Ecto neural progenitor cell (in vitro differentiated cells): ENCODE measurements at regions not wholly inside any gene's neighbourhood (a gene's known extent, or its start where the extent isn't known, plus 50 kb on each side); places are given as distances from the start of the nearest gene placed in this dataset.
"Not testable (repeated sequence)": the region's sequence is repeated elsewhere in the genome, so short reads cannot be mapped to it uniquely, and the experiment has no call there.

Experiments
- DNase-seq: peaks from one replicate; pipeline ENCODE4 v3.0.0-alpha.2; 2018; ENCODE audit warnings: low spot score

DNA sequence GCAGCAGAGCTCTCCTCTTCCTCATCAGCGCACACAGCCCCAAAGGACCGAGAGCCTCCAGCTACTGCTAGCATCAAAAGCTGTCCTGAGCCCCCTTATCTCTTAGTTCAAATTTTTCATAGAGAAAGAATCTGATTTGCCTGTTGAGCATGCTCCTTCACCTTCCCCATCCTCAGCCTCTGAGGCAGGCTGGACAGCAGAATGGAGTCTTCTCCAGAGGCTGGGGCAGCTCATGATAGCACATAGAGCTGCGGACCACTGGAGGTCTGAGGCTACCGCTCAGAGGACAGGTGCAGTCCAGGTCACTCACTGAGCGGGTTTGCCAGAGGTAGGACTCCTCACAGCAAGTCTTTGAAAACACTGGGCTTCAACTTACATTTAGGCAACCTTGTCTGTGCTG is 72.8 kb upstream of the GRB10 start:
- no peak for DNase-seq

DNA sequence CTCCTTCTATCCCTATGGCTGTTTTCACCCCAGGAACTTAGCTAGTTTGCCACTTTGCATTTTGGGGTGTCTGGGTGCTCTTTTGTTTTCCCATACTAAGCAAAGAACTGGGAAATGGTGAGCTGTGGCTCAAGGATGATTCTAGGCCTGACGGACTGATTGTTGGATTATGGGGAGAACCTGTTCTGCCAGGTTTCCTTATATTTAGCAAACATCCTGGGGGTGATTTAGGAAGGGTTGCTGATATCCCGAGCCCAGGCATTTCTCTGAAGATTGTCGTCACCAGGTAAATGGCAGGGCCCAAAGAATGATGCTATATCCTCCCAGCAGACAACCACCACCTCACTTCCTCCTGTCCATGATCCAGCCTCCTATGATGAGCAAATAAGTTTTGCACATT is 72.1 kb upstream of the GRB10 start:
- DNase-seq = no peak

DNA sequence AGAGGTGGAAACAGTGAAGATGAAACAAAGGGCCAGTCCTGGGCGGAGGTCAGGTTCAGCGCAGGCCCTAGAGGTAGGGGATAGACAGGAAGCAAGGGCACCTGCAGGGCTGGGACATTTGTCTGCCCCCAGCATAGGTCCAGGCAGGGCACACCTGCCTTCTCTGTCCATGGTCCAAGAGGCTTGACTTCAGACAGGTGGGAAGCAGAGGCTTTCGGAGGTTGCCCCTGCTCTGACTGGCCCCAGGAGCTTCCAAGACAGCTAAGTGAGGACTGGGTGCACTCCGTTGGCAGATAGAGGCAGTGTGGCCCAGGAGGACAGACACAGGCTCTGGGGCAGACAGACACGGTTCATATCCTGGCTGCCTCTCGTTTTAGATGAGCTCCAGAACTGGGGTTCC is 71.6 kb upstream of the GRB10 start:
- no peak for DNase-seq

DNA sequence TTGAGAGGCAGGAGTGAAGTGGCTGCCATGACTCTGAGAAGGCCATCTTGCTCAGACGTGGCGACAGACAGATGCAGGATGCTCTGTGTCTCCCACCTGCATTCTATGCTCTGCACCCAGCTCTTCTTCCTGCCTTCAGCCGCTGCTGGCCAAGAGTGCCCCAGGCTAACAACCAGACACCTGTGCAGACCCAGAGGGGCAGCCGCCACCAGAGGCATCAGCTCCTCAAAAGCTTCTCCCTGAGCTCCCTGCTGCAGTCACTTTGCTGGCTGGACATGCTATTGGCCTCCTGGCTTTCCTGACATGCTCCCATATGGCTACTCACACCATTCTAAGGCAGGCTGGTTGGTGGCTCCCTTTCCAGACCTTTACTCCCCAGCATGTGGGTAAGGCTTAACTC is 70.6 kb upstream of the GRB10 start:
- DNase-seq = no peak

DNA sequence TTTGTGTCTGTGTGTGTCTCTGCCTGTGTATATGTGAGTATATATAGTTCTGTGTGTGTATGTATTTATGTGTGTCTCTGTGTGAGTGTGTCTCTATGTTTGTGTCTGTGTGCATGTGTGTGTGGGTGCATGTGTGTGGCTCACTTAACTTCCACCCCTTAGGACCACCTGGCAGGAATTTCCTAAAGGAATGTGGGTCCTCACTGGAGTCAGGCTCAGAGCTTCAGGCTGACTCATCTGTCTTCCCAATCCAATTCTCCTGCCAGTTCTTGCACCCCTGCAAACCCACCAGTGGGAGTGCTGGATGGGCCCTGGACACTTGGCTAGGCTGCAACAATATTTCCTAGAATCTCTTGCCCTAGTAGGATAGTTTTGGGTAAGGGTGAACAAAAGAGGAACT is 70.2 kb upstream of the GRB10 start:
- no peak for DNase-seq

DNA sequence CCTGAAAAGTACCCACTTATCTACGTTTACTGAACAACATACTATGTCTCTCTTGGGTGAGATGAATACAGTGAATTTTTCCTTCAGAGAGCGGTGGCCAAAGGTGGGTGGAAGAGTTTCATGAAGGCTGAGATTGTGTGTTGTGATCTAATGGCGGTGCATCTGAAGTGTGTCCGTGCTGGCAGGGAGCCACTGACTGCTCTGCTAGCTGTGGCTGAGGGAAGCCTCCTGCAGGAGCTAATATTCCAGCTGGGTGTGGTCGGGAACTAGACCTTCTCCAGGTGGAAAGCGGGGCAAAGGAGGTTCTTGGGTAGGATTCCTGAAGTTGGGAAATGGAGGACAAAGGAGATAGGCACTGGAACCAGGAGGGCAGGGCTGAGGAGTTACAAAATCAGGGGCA is 69.2 kb upstream of the GRB10 start:
- no peak for DNase-seq

DNA sequence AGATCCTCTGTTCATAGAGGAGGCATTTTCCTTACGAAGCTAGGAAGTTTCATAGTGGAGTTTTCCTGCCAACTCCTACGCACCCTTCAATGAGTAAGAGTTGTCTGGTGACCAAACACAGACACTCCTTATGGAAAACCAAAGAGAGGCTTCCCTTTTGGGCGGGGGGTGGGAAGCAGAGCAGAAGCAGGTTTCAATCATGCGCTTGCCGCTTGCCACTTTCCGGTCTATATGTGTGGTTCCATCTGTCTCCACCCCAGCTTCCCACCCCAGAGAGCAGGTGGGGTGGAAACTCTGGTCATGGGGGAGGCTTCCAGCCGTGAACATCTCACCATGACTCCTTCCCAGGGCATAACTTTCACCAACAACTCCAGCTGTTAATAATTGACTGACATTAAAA is 68.8 kb upstream of the GRB10 start:
- no peak for DNase-seq

DNA sequence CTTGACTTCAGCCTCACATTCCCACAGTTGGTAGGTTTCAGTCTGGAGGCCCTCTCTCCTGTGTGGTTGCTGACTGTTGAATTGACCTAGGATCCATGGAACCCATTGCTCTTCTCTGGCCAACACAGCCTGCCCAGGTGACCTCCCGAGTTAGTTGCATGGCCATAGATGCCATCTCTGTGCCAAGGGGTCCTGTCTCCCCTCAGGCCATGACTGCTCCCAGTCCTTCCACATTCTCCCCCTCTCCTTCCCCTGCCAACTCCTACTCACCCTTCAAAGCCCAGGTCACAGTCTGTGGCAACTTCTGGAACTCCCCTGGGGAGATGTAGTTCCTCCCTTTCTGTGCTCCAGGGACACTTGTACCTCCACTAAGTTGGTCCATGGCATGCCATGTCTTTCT is 67.3 kb upstream of the GRB10 start:
- DNase-seq = no peak

DNA sequence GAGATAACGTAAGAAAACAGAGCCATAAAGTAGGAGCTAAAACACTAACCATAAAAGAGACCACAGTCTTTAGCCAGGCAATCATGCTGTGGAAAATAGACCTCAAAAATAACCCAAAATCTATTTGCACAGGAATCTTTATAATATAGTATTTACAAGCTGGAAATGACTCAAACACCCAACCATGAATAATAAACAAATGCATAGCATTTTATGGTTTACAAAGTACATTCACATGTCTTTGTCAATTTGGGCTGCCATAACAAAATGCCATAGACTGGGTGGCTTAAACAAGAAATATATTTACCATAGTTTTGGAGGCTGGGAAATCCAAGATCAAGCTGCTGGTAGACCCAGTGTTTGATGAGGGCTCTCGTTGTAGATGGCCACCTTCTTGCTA is 65.5 kb upstream of the GRB10 start:
- DNase-seq = no peak

DNA sequence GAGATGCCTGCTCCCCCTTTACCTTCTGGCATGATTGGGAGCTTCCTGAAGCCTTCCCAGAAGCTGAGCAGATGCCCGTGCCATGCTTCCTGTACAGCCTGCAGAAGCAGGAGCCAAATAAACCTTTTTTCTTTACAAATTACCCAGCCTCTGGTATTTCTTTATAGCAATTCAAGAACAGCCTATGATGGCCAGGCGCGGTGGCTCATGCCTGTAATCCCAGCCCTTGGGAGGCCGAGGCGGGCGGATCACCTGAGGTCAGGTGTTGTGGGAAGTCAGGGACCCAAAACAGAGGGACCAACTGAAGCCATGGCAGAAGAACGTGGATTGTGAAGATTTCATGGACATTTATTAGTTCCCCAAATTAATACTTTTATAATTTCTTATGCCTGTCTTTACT is 62.2 kb upstream of the GRB10 start:
- not testable (repeated sequence) for DNase-seq

DNA sequence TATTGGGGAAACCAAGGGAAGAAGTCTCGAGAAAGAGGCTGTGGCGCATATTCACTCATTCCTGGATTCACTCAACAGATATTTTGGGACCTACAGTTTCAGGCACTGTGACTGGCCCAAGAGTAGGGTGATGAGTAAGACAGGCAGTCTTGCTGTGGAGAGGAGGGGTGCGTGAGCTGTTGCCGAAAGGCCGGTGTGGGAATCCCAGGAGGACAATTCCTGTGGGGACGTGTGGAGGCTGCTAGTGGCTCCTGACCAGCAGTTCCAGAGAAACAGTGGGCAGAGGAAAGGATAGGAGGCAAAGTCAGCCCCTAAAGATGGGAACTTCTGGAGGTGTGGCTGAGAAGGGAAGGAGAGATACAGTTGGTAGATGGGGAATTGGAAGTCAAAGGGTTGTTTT is 59.3 kb upstream of the GRB10 start:
- no peak for DNase-seq

DNA sequence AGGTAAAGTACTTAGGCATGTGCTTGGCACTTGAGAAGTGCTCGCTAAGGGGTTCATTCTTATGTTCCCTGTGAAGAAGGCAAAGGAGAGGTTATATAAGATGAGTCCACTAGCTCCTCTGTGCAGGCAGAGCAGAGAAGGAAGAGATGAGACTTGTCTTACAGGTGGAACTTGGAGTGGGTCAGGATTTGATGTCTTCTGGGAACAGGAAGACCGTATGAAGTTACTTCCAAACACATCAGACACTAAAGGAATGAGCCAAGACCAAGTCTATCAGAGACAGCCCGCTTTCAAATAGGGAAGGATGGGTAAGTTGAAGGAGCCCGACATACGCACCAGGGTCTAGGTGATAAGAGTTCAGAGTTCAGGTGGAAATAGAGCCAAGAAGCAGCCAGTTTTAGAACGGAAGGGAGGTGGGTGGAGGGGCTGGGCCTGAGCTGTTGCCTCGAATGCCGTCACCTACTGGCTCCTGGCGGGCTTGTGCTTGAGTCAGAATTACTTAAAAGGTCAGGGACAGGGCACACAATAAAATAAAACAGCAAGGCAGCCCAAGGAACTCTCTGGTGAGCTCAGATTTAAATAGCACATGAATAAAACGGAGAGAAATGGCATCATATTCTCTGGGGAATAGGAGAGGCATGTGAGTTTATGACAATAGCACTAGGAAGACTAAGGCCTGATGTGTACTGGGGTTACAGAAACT is 56.1 kb upstream of the GRB10 start:
- no peak for DNase-seq

DNA sequence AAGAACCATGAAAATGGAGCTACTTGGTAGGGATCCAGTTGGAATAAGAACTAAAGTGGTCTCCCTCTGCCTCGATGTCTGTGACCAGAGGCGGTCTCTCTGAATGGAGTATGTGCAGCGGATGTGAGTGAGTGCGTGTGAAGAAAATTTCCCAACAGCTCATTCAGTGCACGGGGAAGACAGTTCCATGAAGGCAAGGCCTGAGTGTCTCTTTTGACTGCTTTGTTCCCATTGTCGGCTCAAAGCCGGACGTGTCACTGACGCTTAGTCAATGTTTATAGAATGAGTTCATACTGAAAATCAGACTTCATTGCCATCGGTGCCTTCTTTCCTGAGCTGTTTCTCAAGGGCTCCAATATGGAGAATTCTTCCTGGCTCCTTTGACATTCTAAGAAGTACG is 55.3 kb upstream of the GRB10 start:
- no peak for DNase-seq

DNA sequence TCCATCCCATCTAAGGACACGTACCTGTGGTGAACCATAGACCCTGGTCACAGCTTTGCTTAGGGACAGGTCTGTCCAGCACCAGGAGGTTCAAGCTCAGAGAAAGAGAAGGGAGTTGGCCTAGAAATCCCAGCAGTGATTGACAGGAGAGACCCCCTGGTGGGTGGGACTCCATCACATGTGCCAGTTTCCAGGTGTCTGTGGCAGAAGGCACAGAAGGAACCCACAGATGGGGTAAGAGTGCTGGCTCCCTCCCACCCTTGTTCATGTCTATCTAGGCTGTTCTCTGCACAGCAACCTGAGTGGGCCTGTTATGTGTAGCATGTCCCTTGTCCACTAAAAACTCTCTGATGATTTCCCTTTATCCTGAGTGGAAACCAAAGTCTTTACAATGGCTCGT is 54.0 kb upstream of the GRB10 start:
- no peak for DNase-seq

DNA sequence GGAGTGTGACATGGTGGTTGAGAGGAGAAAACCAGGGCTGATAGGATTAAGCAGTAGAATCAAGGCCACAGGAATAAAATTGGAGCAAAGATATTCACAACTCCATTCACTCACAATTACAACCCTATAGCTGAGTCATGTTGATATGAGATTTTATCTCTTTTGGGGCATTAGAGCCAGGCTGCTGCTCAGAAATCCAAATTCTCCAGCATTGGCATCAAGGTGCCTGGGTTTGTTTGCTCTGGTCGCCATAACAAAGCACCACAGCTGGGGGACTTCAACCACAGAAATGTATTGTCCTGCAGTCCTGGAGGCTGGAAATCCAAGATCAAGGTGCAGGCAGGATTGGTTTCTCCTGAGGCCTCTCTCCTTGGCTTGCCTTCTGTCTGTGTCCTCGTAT is 52.5 kb upstream of the GRB10 start:
- no peak for DNase-seq

DNA sequence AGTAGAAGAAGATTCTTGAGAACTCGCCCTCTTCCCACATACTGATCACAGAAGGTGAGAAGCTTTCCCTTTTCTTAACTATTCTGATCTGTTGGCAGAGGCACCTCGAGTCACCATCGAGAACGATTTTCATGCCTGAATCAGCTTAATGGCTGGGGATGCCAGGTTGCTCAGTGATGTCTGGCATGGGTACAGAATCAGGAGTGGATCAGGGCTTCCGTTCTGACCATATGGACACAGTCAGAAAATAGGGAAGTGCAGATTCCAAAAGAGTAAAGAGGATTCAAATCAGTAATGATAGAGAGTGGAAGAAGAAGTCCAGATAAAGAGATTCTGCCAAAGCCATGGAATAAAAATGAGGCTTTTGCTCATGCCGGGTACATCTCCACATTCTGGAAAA is 52.0 kb upstream of the GRB10 start:
- no peak for DNase-seq

DNA sequence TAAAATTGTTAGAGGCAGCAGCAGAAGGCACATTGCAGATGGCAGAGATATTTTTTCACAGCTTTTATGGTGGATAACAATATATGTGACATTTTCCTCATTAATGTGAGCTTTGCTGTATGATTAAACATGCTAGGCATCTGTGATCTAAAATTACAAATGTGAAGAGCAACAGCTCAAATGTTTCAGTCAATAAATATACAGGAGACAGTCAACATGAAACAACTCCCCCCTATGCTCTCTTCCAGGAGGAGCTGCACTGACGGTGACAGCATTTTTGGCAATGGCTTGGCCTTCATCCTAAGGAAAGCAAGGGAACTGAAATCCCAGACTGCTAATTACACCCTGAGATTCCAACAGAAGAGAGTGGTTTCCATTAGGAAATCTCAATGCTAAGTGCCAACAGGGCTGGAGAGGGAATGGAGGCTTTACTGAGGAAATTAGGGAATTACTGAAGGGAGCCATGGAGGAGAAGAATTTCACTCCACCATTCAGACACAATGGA is 51.4 kb upstream of the GRB10 start:
- DNase-seq = no peak

DNA sequence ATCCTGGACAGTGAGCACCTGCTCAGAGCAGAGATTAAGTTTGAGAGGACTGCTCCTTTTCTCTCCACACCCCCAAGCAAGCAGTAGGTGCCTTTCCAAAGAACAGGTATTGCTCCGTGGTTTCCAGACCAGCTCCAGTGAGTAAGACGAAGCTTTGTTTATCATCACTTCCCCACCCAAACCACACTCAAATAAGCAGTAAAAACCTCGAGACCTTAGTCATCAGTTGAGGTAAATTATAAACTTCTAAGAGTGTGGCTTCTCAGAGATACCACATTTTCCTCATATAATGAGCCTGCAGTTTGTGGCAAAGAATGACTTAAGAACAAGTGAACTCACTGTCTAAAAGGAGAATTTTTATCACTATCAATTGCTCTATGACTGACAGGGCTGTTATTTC is 50.0 kb upstream of the GRB10 start:
- no peak for DNase-seq
